Stimulated activated CD4-positive, alpha-beta T cell treated with anti-CD3 and anti-CD28 coated beads, TNF-alpha, amount 100 ng/mL, for 48 hours (primary cell): ENCODE measurements at regions not wholly inside any gene's neighbourhood (a gene's known extent, or its start where the extent isn't known, plus 50 kb on each side); places are given as distances from the start of the nearest gene placed in this dataset.

Experiments
- DNase-seq, 3 donors: peaks; one replicate each; pipeline ENCODE4 v3.0.0-alpha.2; 2020; ENCODE audit warnings: low read depth in 3 of 3

GRCh38 chr3:144294659-144295538 lies 323.3 kb downstream of the DIPK2A start:
- no peak for DNase-seq

- DNase-seq, result no peak
These were observed 324.0 kb downstream of the DIPK2A start for GRCh38 chr3:144295613-144296012.

GRCh38 chr3:144296808-144297207 lies 325.2 kb downstream of the DIPK2A start:
- DNase-seq, result no peak

GRCh38 chr3:144301863-144302262 lies 330.2 kb downstream of the DIPK2A start:
- DNase-seq, result no peak

GRCh38 chr3:144307951-144308350 lies 336.3 kb downstream of the DIPK2A start:
- DNase-seq, result no peak

GRCh38 chr3:144308396-144308795 lies 336.8 kb downstream of the DIPK2A start:
- no peak for DNase-seq

- no peak for DNase-seq
These were observed 341.1 kb downstream of the DIPK2A start for GRCh38 chr3:144312702-144313101.

GRCh38 chr3:144314946-144315345 lies 343.3 kb downstream of the DIPK2A start:
- no peak for DNase-seq

- no peak for DNase-seq
These were observed 346.3 kb downstream of the DIPK2A start for GRCh38 chr3:144317961-144318360.

- DNase-seq, result no peak
These were observed 352.5 kb downstream of the DIPK2A start for GRCh38 chr3:144324076-144324475.

GRCh38 chr3:144332868-144333267 lies 361.2 kb downstream of the DIPK2A start:
- no peak for DNase-seq

- no peak for DNase-seq
These were observed 369.8 kb downstream of the DIPK2A start for GRCh38 chr3:144341471-144341870.

GRCh38 chr3:144343343-144343742 lies 371.7 kb downstream of the DIPK2A start:
- DNase-seq, result no peak

- no peak for DNase-seq
These were observed 372.2 kb downstream of the DIPK2A start for GRCh38 chr3:144343777-144344176.

GRCh38 chr3:144344925-144345548 lies 373.4 kb downstream of the DIPK2A start:
- no peak for DNase-seq

GRCh38 chr3:144350125-144350524 lies 378.5 kb downstream of the DIPK2A start:
- DNase-seq, result no peak

- no peak for DNase-seq
These were observed 379.4 kb downstream of the DIPK2A start for GRCh38 chr3:144351011-144351410.

GRCh38 chr3:144351773-144352365 lies 380.2 kb downstream of the DIPK2A start:
- no peak for DNase-seq

- DNase-seq, result no peak
These were observed 386.6 kb downstream of the DIPK2A start for GRCh38 chr3:144358191-144358590.

GRCh38 chr3:144361002-144361401 lies 389.4 kb downstream of the DIPK2A start:
- no peak for DNase-seq

GRCh38 chr3:144362126-144362525 lies 390.5 kb downstream of the DIPK2A start:
- DNase-seq, result no peak

GRCh38 chr3:144363856-144364255 lies 392.2 kb downstream of the DIPK2A start:
- DNase-seq, result no peak

GRCh38 chr3:144364737-144365136 lies 393.1 kb downstream of the DIPK2A start:
- DNase-seq, result no peak
